Neural progenitor cell (in vitro differentiated cells): ENCODE measurements at regions not wholly inside any gene's neighbourhood (a gene's known extent, or its start where the extent isn't known, plus 50 kb on each side); places are given as distances from the start of the nearest gene placed in this dataset.
"Not testable (repeated sequence)": the region's sequence is repeated elsewhere in the genome, so short reads cannot be mapped to it uniquely, and the experiment has no call there.

Source experiments
- DNase-seq: peaks from one replicate; pipeline ENCODE4 v3.0.0-alpha.2; 2016; ENCODE audit warnings: low spot score
- H2AFZ ChIP-seq: fragments of 200-600 bp; sonication (generic); replicated peaks from 2 replicates; pipeline ENCODE4 v1.6.1; 2016; ENCODE audit warnings: antibody characterized with exemption
- H3F3A ChIP-seq: fragments of 200-600 bp; sonication (generic); 2 replicates; pipeline ENCODE4 v1.6.1; 2016; ENCODE audit warnings: antibody characterized with exemption, low read depth
- H3K27ac ChIP-seq: fragments of 200-600 bp; sonication (generic); 2 replicates; pipeline ENCODE4 v1.5.1; 2016; ENCODE audit warnings: mild to moderate bottlenecking
- H3K27me3 ChIP-seq: fragments of 200-600 bp; sonication (generic); 2 replicates; pipeline ENCODE4 v1.6.1; 2016; ENCODE audit warnings: mild to moderate bottlenecking, moderate library complexity
- H3K36me3 ChIP-seq: fragments of 200-600 bp; sonication (generic); 2 replicates; pipeline ENCODE4 v1.5.1; 2016
- H3K4me1 ChIP-seq: fragments of 200-600 bp; sonication (generic); 2 replicates; pipeline ENCODE4 v1.6.1; 2016; ENCODE audit warnings: mixed run types
- H3K4me2 ChIP-seq: fragments of 200-600 bp; sonication (generic); 2 replicates; pipeline ENCODE4 v1.6.1; 2016
- H3K4me3 ChIP-seq: fragments of 200-600 bp; sonication (generic); 2 replicates; pipeline ENCODE4 v1.5.1; 2016
- H3K79me2 ChIP-seq: fragments of 200-600 bp; sonication (generic); 2 replicates; pipeline ENCODE4 v1.6.1; 2016; ENCODE audit warnings: low read depth
- H3K9ac ChIP-seq: fragments of 200-600 bp; sonication (generic); 2 replicates; pipeline ENCODE4 v1.6.1; 2016
- H3K9me3 ChIP-seq: fragments of 200-600 bp; sonication (generic); 2 replicates; pipeline ENCODE4 v1.5.1; 2016; ENCODE audit warnings: low read depth
- H4K20me1 ChIP-seq: fragments of 200-600 bp; sonication (generic); 2 replicates; pipeline ENCODE4 v1.6.1; 2016; ENCODE audit warnings: low read depth
- H3K27ac Mint-ChIP-seq: 3 replicates; pipeline ENCODE4 v1.8.0; 2021; ENCODE audit warnings: mixed read lengths
- H3K27me3 Mint-ChIP-seq: 2 replicates; pipeline ENCODE4 v1.8.0; 2022; ENCODE audit warnings: low read depth, mild to moderate bottlenecking, inconsistent platforms, moderate library complexity, mixed read lengths; ENCODE audit not compliant: insufficient read depth
- H3K36me3 Mint-ChIP-seq: 3 replicates; pipeline ENCODE4 v1.8.0; 2021; ENCODE audit warnings: mixed read lengths
- H3K4me1 Mint-ChIP-seq: 3 replicates; pipeline ENCODE4 v1.8.0; 2021; ENCODE audit warnings: mixed read lengths
- H3K4me3 Mint-ChIP-seq: 3 replicates; pipeline ENCODE4 v1.8.0; 2021; ENCODE audit warnings: mild to moderate bottlenecking, moderate library complexity, mixed read lengths
- H3K9me3 Mint-ChIP-seq: 3 replicates; pipeline ENCODE4 v1.8.0; 2020; ENCODE audit warnings: mixed read lengths
- CTCF ChIP-seq: fragments of 200-600 bp; sonication (generic); IDR thresholded peaks from 2 replicates; pipeline ENCODE4 v1.5.1; 2017; ENCODE audit warnings: antibody characterized with exemption, mild to moderate bottlenecking
- EZH2 ChIP-seq: fragments of 200-600 bp; sonication (generic); IDR thresholded peaks from 2 replicates; pipeline ENCODE4 v1.6.1; 2017; ENCODE audit warnings: antibody characterized with exemption, mild to moderate bottlenecking, moderate library complexity
- EZH2phosphoT487 ChIP-seq: fragments of 200-600 bp; sonication (generic); IDR thresholded peaks from 2 replicates; pipeline ENCODE4 v1.6.1; 2017; ENCODE audit warnings: antibody characterized with exemption

GRCh38 chr7:156327474-156327873, 313.1 kb upstream of the RNF32 start:
- Histone ChIP-seq H3K4me2 (peak overlapping the region; percentile 20), H3K27ac (no peak overlapping the region), H3F3A (peaks cover 11% of the 10 kb centered on the region), H3K79me2 (no peaks in the 10 kb centered on the region), H3K9me3 (no peaks in the 10 kb centered on the region), H4K20me1 (no peaks in the 10 kb centered on the region), H3K4me1 (peaks cover 14% of the 10 kb centered on the region), H3K9ac (no peak overlapping the region), H3K36me3 (no peaks in the 10 kb centered on the region), H3K4me3 (no peak overlapping the region), H3K27me3 (no peaks in the 10 kb centered on the region), H2AFZ (peak overlapping the region; percentile 74)
- DNase-seq: no peak
- Mint-ChIP-seq H3K27ac (no peak overlapping the region), H3K27me3 (no peaks in the 10 kb centered on the region), H3K9me3 (peaks cover 13% of the 10 kb centered on the region), H3K4me3 (no peak overlapping the region), H3K4me1 (no peaks in the 10 kb centered on the region), H3K36me3 (no peaks in the 10 kb centered on the region)
- TF ChIP-seq EZH2 (no peak), CTCF (no peak)

GRCh38 chr7:156324201-156324600, 316.4 kb upstream of the RNF32 start:
- H3K9me3 ChIP-seq: no peaks in the 10 kb centered on the region
- H3K4me2 ChIP-seq: no peak overlapping the region
- Mint-ChIP-seq H3K4me1 (no peaks in the 10 kb centered on the region), H3K9me3 (no peaks in the 10 kb centered on the region), H3K36me3 (no peaks in the 10 kb centered on the region), H3K4me3 (no peak overlapping the region), H3K27ac (no peak overlapping the region), H3K27me3 (peaks cover 4% of the 10 kb centered on the region)
- peaks cover 14% of the 10 kb centered on the region for H3K4me1 ChIP-seq
- DNase-seq: no peak
- no peak overlapping the region for H3K4me3 ChIP-seq
- H3K36me3 ChIP-seq: no peaks in the 10 kb centered on the region
- peaks cover 11% of the 10 kb centered on the region for H3F3A ChIP-seq
- H3K79me2 ChIP-seq: no peaks in the 10 kb centered on the region
- H3K27ac ChIP-seq: no peak overlapping the region
- no peak overlapping the region for H2AFZ ChIP-seq
- no peaks in the 10 kb centered on the region for H4K20me1 ChIP-seq
- no peaks in the 10 kb centered on the region for H3K27me3 ChIP-seq
- TF ChIP-seq EZH2: no peak
- no peak for TF ChIP-seq CTCF
- no peak for TF ChIP-seq EZH2phosphoT487
- no peak overlapping the region for H3K9ac ChIP-seq

- H2AFZ ChIP-seq, H3K36me3 ChIP-seq, H3F3A ChIP-seq, H3K36me3 Mint-ChIP-seq, H3K4me2 ChIP-seq, H3K4me1 ChIP-seq, H3K79me2 ChIP-seq, H3K4me1 Mint-ChIP-seq, H3K4me3 Mint-ChIP-seq, H3K9me3 ChIP-seq, H3K27ac Mint-ChIP-seq, DNase-seq, H4K20me1 ChIP-seq, H3K9ac ChIP-seq, H3K27me3 Mint-ChIP-seq, H3K27ac ChIP-seq, H3K4me3 ChIP-seq, H3K27me3 ChIP-seq, H3K9me3 Mint-ChIP-seq: not testable (repeated sequence)
Measured at GRCh38 chr7:156321430-156321829, 319.1 kb upstream of the RNF32 start.

- Histone ChIP-seq H3K27me3 (no peaks in the 10 kb centered on the region), H2AFZ (no peak overlapping the region), H3K4me1 (no peaks in the 10 kb centered on the region), H3K27ac (no peak overlapping the region), H4K20me1 (no peaks in the 10 kb centered on the region), H3K4me3 (no peak overlapping the region), H3K9ac (no peak overlapping the region), H3K4me2 (no peak overlapping the region), H3F3A (no peaks in the 10 kb centered on the region), H3K36me3 (no peaks in the 10 kb centered on the region), H3K9me3 (peaks cover 7% of the 10 kb centered on the region), H3K79me2 (no peaks in the 10 kb centered on the region)
- Mint-ChIP-seq H3K4me1 (no peaks in the 10 kb centered on the region), H3K27ac (no peak overlapping the region), H3K4me3 (no peak overlapping the region), H3K36me3 (no peaks in the 10 kb centered on the region), H3K27me3 (peaks cover 4% of the 10 kb centered on the region), H3K9me3 (peaks cover 6% of the 10 kb centered on the region)
- no peak for TF ChIP-seq CTCF
- TF ChIP-seq EZH2phosphoT487: no peak
- TF ChIP-seq EZH2: no peak
- DNase-seq: no peak
Measured at GRCh38 chr7:156318926-156319325, 321.6 kb upstream of the RNF32 start.
